ENCODE measurements at regions not wholly inside any gene's neighbourhood (a gene's known extent, or its start where the extent isn't known, plus 50 kb on each side); places are given as distances from the start of the nearest gene placed in this dataset.
A peak's percentile ranks its signal among the peaks of the same experiment; 100 is the strongest.

GRCh38 chr2:41881249-41881648 lies 166.6 kb upstream of the PKDCC start:
- no peak for DNase-seq (ENCODE audit: low spot score)

- no peak for DNase-seq (ENCODE audit: low spot score)
Observed at GRCh38 chr2:41884718-41885117, 163.1 kb upstream of the PKDCC start.

DNA sequence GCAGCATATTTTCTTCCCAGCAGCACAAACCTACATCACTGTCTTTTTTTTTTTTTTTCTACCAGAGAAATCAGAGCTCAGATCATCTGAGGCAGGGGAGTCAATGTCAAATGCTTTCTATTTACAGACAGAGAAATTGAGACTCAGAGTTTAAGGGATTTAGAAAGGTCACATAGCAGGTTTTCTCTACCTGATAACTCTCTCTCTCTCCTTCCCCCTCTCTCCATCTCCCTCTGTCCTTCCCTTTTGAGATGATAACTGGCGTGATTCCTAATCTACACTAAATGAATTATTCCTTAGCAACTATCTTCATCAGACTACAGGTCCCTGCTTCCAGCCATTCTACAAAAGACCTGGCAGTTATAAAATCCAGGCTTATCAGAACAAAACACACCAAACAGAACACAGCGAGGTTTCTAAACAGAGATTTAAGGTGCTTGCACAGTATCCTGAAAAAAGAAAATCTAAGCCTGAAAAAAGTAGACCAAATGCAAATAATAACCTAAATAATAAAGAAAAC lies 161.6 kb upstream of the PKDCC start:
- DNase-seq (ENCODE audit: low spot score): no peak

DNA sequence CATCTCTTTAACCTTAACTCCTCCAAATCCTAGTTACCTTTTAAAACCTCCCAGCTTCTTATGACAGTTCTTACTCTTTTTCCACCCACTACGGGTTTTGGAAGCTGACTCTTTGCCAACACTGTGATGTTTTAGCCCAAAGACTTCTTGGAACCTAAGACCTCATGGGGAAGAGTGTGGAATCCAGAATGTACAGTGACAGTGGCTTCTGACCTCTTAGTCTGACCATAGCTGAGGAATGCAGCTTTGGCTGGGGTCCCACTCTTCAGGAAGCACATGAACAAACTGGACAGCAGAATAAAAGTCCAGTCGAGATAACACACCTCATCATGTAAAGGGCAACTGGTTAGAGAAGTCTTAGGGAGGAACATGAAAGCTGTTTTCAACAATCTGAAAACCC lies 161.1 kb upstream of the PKDCC start:
- peak; percentile 25 for DNase-seq (ENCODE audit: low spot score)

GRCh38 chr2:41890341-41890740 lies 157.5 kb upstream of the PKDCC start:
- no peak for DNase-seq (ENCODE audit: low spot score)

GRCh38 chr2:41892476-41892875 lies 155.3 kb upstream of the PKDCC start:
- DNase-seq (ENCODE audit: low spot score): peak; percentile 36

- DNase-seq (ENCODE audit: low spot score): no peak
Observed at GRCh38 chr2:41894563-41895333, 153.1 kb upstream of the PKDCC start.

DNA sequence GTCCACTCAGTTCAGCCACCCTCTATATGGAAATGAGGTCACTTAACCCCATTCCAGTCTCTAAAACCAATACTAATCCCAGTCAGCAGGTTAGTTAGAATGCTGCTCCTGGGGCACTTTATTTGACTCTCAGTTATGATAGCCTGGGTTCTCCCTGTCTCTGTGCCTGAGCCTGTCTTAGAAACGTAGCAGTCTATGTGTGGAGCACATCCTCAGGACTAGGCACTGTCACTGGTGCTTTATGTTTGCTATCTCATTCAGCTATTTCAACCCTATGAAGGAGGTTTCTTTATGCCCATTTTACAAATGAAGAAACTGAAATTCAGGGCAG lies 152.5 kb upstream of the PKDCC start:
- DNase-seq (ENCODE audit: low spot score): no peak

GRCh38 chr2:41896186-41896846 lies 151.5 kb upstream of the PKDCC start:
- no peak for DNase-seq (ENCODE audit: low spot score)

DNA sequence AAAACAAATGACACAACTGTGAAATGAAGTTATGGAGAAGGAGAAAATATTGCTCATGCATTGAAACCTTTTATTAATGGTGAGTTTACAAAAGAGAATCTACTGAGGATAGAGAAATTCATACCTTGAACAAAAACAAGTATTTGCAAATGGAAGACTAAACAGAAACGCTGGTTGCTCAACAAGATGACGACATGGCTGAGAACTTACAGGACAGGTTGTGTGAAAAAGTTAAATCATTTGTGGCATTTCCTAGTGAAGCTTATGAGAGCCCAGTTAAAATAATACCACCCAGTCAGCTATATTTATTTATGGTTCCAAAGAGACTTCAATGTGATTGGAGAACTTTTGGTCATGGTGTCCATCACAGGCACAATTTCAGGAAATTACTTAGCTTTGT lies 148.6 kb upstream of the PKDCC start:
- DNase-seq (ENCODE audit: low spot score): no peak

GRCh38 chr2:41900101-41900577 lies 147.7 kb upstream of the PKDCC start:
- no peak for DNase-seq (ENCODE audit: low spot score)

GRCh38 chr2:41902897-41903296 lies 144.9 kb upstream of the PKDCC start:
- DNase-seq (ENCODE audit: low spot score): no peak

DNA sequence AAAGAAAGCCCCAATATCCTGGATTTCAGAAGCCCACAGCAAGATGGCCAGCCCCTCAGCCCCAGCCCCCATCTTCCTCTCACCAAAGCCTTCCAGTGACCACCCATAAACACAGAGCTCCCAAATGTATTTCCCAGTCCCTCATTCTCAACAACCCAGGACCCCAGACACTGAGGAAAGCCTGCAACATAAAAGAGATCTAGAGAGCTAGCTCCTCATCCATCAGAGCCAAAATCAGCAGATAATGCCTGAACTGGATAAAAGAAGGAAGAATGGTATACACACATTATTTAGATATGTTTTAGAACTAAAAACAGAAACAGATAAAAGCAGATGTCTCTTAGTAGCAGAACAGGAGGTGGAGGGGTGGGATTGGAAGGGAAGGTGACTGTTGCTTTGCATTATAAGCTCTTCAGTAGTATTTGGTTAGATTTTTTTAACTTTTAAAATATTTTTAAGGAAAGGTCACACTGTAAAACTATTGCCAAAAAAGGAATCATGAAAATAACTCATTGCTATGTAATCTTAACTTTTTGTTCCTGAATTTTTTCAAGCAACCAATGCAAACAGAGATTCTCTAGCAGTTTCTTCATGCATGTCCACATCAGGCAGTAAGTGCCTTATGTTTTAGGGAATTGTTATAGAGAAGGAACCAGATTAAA lies 144.2 kb upstream of the PKDCC start:
- no peak for DNase-seq (ENCODE audit: low spot score)

DNA sequence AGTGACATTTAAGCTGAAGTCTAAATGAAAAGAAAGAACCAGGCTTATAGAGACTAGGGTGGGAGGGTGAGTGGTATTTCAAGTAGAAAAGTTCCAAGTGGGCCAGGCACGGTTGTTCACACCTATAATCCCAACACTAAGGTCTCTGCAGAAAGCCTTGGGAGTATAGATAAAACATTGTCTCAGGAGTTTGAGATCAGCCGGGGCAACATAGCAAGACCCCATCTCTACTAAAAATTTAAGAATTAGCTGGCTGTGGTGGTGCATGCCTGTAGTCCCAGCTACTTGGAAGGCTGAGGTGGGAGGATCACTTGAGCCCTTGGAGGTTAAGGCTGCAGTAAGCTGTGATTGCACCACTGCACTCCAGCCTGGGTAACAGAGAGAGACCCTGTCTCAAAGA lies 143.4 kb upstream of the PKDCC start:
- DNase-seq (ENCODE audit: low spot score): no peak

DNA sequence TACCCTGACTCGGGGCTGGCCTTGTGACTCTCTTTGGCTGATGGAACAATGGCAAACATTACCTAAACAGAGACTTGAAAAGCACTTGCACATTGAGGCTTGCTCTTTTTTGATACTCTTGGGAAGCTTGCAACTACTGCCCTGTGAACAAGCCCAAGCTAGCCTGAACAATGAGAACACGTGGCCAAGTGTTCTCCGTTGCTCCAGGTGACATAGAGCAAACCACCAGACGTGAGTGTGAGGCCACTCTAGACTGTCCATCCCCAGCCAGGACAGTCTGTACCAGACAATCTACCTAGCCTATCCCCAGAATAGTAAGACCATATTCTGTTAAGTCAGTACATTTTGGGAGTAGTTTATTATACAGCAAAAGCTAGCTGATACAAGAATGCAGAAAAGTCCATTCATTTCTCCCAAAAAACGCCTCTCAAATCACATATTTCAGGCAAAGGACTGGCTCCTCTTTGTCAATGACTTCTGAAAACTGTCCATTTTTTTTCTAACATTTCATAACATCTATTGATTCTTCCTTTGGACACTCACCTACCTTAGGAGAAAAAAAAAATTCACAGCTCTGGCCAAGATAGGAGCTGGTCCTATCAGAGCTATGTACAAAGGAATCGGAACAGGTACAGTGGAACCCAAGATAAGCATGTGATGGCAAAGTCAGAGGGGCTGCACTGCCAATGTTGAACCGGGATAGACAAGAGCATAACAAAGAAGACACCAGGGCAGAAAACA lies 142.1 kb upstream of the PKDCC start:
- DNase-seq (ENCODE audit: low spot score): no peak

DNA sequence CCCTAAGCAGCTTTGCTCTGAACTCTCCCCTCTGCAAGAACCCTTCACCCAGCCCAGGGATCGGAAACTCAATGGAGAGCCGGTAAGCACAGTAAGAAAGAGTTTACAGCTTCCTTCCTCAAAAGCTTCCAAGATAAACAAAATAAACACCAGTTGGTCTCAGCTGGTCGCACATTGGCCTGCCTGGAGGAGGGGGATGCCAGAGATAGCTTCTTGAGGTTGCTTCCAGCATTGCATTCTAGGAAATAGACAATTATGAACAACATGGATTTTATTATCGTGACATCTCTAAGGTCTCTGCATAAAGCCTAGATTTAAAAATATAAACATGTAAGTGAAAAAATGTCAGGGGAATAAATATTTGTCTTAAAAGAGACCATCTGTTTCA lies 141.5 kb upstream of the PKDCC start:
- DNase-seq (ENCODE audit: low spot score): no peak

- no peak for DNase-seq (ENCODE audit: low spot score)
Observed at GRCh38 chr2:41907141-41907540, 140.7 kb upstream of the PKDCC start.

DNA sequence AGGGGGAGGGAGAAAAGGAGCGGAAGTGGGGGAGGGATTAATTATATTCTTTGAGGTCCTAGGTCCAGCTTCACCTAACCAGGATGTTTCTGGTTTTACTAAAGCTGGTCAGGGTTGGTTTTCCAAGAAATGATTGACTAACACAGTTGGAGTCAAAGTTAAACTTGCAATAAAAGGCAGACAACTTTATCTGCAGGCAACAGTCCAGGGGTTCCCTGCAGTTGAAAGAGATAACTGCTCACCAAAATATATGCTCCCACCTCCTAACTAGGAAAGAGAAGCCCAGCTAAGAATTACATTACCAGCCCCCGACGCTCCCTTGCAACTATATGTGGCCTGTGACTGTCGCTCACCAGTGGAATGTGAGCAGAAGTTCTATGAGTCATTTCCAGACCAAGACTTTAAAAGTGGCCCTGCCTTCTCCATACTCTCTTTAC lies 140.0 kb upstream of the PKDCC start:
- DNase-seq (ENCODE audit: low spot score): peak; percentile 75

DNA sequence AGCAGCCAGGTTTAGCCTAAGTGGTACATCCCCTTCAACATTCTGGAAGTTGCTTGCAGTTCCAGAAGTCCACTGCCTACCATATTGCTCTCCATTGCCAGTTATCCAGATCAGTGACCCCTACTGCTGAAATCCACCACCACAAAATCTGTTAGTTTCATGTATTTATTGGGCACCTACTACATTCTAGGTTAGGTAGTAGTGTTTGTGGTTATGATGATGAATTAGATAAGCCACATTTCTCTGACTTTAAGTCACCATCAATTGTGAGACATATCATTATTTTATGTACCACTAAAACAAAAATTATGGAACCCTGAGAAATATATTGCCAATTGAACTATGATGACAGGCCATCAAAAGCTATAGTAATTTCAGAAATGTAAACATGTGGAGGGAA lies 139.5 kb upstream of the PKDCC start:
- peak; percentile 8 for DNase-seq (ENCODE audit: low spot score)

GRCh38 chr2:41909584-41909983 lies 138.2 kb upstream of the PKDCC start:
- DNase-seq (ENCODE audit: low spot score): peak; percentile 63

- peak; percentile 90 for DNase-seq (ENCODE audit: low spot score)
Observed at GRCh38 chr2:41910126-41910525, 137.7 kb upstream of the PKDCC start.

DNA sequence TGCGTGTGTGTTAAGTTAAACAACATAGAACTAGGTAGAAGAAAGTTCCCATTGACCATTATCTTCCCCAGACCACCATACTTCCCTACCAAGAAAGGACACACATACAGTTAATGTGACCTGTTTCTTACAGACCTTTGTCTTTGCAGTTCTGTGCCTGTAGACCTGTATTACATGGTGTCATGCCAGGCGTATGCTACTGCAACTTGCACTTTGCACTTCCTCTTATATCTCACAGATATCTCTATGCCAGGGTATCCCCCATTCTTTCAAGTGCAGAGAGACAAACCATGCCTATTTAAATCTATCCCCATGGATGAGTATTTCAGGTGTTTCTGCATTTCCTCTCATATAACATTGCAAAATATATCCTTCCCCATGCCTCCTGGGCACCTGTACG lies 136.8 kb upstream of the PKDCC start:
- DNase-seq (ENCODE audit: low spot score): no peak

Data from kidney tubule cell (primary cell).